HCT116 (cell line): ENCODE measurements at regions not wholly inside any gene's neighbourhood (a gene's known extent, or its start where the extent isn't known, plus 50 kb on each side); places are given as distances from the start of the nearest gene placed in this dataset.

ENCODE experiments used
- ATAC-seq: fragments of 200-7000 bp; cut with Tn5 transposase; 2 replicates; pipeline ENCODE4 v1.9.1; 2020; ENCODE audit warnings: mild to moderate bottlenecking, moderate library complexity
- BruUV-seq: library from RNA; stranded (reverse); fragments of 400-500 nt; replicated peaks from 2 replicates; lab custom pipeline; 2021; lab: Mats Ljungman, UMichigan
- CTCF ChIA-PET: fragments of 300-600 bp; sonication (Branson Sonifier 250); formaldehyde crosslinking; loops from one replicate; lab custom pipeline; 2021; ENCODE audit warnings: antibody characterized with exemption; lab: Charles Lee
- POLR2A ChIA-PET: fragments of 300-600, 350-600 bp; sonication (Branson Sonifier 250); formaldehyde crosslinking; loops from one replicate; lab custom pipeline; 2021; ENCODE audit warnings: antibody characterized with exemption; lab: Charles Lee
- RAD21 ChIA-PET, 2 experiments: fragments of 300-600 bp; sonication (Branson Sonifier 250); formaldehyde crosslinking; loops; one replicate each; lab custom pipeline; 2023; ENCODE audit warnings: low total read pairs in 2 of 2; ENCODE audit not compliant: uncharacterized antibody in 2 of 2, unreplicated experiment in 2 of 2, low non-redundant PET in 1 of 2; lab: Charles Lee
- DNase-seq: peaks from one replicate; pipeline ENCODE4 v3.0.0-alpha.2; 2010; ENCODE audit warnings: low read depth, low spot score
- H2AFZ ChIP-seq: fragments of 200-600 bp; shearing (Covaris generic), sonication (generic); 2 replicates; pipeline ENCODE4 v1.6.1; 2017; ENCODE audit warnings: low read depth, mixed run types, mixed read lengths, antibody characterized with exemption, low read length; ENCODE audit not compliant: poor library complexity, severe bottlenecking
- H3K27ac ChIP-seq: 2 replicates; pipeline ENCODE4 v1.5.1; 2012; ENCODE audit warnings: low read depth, low read length
- H3K27me3 ChIP-seq: fragments of 200-600 bp; sonication (generic); 2 replicates; pipeline ENCODE4 v1.6.1; 2016; ENCODE audit warnings: mixed run types, low read length, mixed read lengths; ENCODE audit not compliant: insufficient read depth
- H3K36me3 ChIP-seq, 2 experiments: fragments of 200-500 bp in 1 of 2; fragments of 200-600 bp in 1 of 2; sonication (Bioruptor generic) in 1 of 2; sonication (generic) in 1 of 2; 2 replicates each; pipeline versions ENCODE4 v1.5.1 to v1.6.1; 2014 to 2016; ENCODE audit warnings: low read length in 2 of 2, inconsistent platforms in 1 of 2, mixed read lengths in 1 of 2, mixed run types in 1 of 2; ENCODE audit not compliant: insufficient read depth in 2 of 2, control insufficient read depth in 1 of 2
- H3K4me1 ChIP-seq, 2 experiments: fragments of 200-600 bp in 1 of 2; sonication (generic) in 1 of 2; 2 replicates each; pipeline versions ENCODE4 v1.5.1 to v1.6.1; 2012 to 2017; ENCODE audit warnings: low read length in 2 of 2, inconsistent platforms in 1 of 2, mild to moderate bottlenecking in 1 of 2, mixed read lengths in 1 of 2, mixed run types in 1 of 2, moderate library complexity in 1 of 2; ENCODE audit not compliant: insufficient read depth in 2 of 2, control insufficient read depth in 1 of 2
- H3K4me2 ChIP-seq: fragments of 200-600 bp; sonication (generic); 2 replicates; pipeline ENCODE4 v1.6.1; 2017; ENCODE audit warnings: mixed run types, low read length, mixed read lengths
- H3K4me3 ChIP-seq, 2 experiments: fragments of 200-600 bp in 1 of 2; sonication (generic) in 1 of 2; replicated peaks in 1 of 2; 2 replicates each; pipeline ENCODE4 v1.5.1; 2011 to 2016; ENCODE audit warnings: low read length in 2 of 2, control low read depth in 1 of 2, low read depth in 1 of 2, mild to moderate bottlenecking in 1 of 2, mixed read lengths in 1 of 2, mixed run types in 1 of 2
- H3K79me2 ChIP-seq: fragments of 200-600 bp; sonication (generic); 2 replicates; pipeline ENCODE4 v1.6.1; 2017; ENCODE audit warnings: mild to moderate bottlenecking, mixed run types, low read length, moderate library complexity, mixed read lengths; ENCODE audit not compliant: insufficient read depth
- H3K9ac ChIP-seq: fragments of 200-600 bp; sonication (generic); 2 replicates; pipeline ENCODE4 v1.6.1; 2016; ENCODE audit warnings: low read length, mixed read lengths
- H3K9me2 ChIP-seq: fragments of 200-600 bp; sonication (generic), shearing (Covaris generic); 2 replicates; pipeline ENCODE4 v1.6.1; 2017; ENCODE audit warnings: mixed run types, mild to moderate bottlenecking, moderate library complexity; ENCODE audit not compliant: insufficient read depth
- H3K9me3 ChIP-seq, 2 experiments: fragments of 200-500 bp in 1 of 2; fragments of 200-600 bp in 1 of 2; sonication (Bioruptor generic) in 1 of 2; sonication (generic) in 1 of 2; 2 replicates each; pipeline ENCODE4 v1.6.1; 2014 to 2017; ENCODE audit warnings: low read length in 2 of 2, mixed read lengths in 2 of 2, inconsistent platforms in 1 of 2, low read depth in 1 of 2, mild to moderate bottlenecking in 1 of 2, mixed run types in 1 of 2, moderate library complexity in 1 of 2; ENCODE audit not compliant: control insufficient read depth in 1 of 2, insufficient read depth in 1 of 2
- H4K20me1 ChIP-seq: fragments of 200-600 bp; sonication (generic), shearing (Covaris generic); 2 replicates; pipeline ENCODE4 v1.6.1; 2017; ENCODE audit warnings: mixed run types, mild to moderate bottlenecking, moderate library complexity; ENCODE audit not compliant: insufficient read depth
- CBX3 ChIP-seq: IDR thresholded peaks from 2 replicates; pipeline ENCODE4 v1.6.1; 2012; ENCODE audit warnings: low read depth
- CEBPB ChIP-seq: IDR thresholded peaks from 2 replicates; pipeline ENCODE4 v1.6.1; 2012; ENCODE audit warnings: low read depth
- ELF1 ChIP-seq: IDR thresholded peaks from 2 replicates; pipeline ENCODE4 v1.6.1; 2012; ENCODE audit warnings: low read depth, borderline replicate concordance
- EZH2phosphoT487 ChIP-seq: fragments of 200-600 bp; IDR thresholded peaks from 2 replicates; pipeline ENCODE4 v1.6.1; 2018; ENCODE audit warnings: antibody characterized with exemption, borderline replicate concordance
- RAD21 ChIP-seq: IDR thresholded peaks from 2 replicates; pipeline ENCODE4 v1.6.1; 2012; ENCODE audit warnings: low read depth, mild to moderate bottlenecking
- SIN3A ChIP-seq: IDR thresholded peaks from 2 replicates; pipeline ENCODE4 v1.6.1; 2012; ENCODE audit warnings: low read depth
- SP1 ChIP-seq: IDR thresholded peaks from 2 replicates; pipeline ENCODE4 v1.6.1; 2012; ENCODE audit warnings: low read depth
- SRF ChIP-seq: IDR thresholded peaks from 2 replicates; pipeline ENCODE4 v1.6.1; 2012; ENCODE audit warnings: low read depth
- TCF7L2 ChIP-seq: IDR thresholded peaks from 2 replicates; pipeline ENCODE4 v1.7.0; 2011; ENCODE audit warnings: borderline replicate concordance, inconsistent platforms; ENCODE audit not compliant: insufficient read depth, insufficient read length; ENCODE audit errors: extremely low read depth
- YY1 ChIP-seq: IDR thresholded peaks from 2 replicates; pipeline ENCODE4 v1.6.1; 2011; ENCODE audit warnings: low read length, low read depth, moderate library complexity, mild to moderate bottlenecking; ENCODE audit not compliant: insufficient replicate concordance; ENCODE audit errors: extremely low read depth
- ZNF274 ChIP-seq: fragments of 200-500 bp; sonication (Bioruptor generic); IDR thresholded peaks from 2 replicates; pipeline ENCODE4 v1.6.1; 2014; ENCODE audit warnings: mild to moderate bottlenecking, low read depth, low read length, inconsistent platforms
- intact Hi-C: fragments of 100-400 bp; cut with micrococcal nuclease; formaldehyde crosslinking; loops from 2 replicates; pipeline ENCODE4 v1.10.0; 2022
- TF ChIP-seq, protein P1 (sequence below), 3 experiments: fragments of 200-600 bp in 1 of 3; sonication (generic) in 1 of 3; IDR thresholded peaks in 2 of 3; conservative IDR thresholded peaks in 1 of 3; 2 replicates each; pipeline ENCODE4 v1.5.1; 2012 to 2017; ENCODE audit warnings: low read depth in 2 of 3, low read length in 2 of 3, antibody characterized with exemption in 1 of 3, borderline replicate concordance in 1 of 3, control low read depth in 1 of 3, mild to moderate bottlenecking in 1 of 3, mixed read lengths in 1 of 3, mixed run types in 1 of 3, moderate library complexity in 1 of 3; ENCODE audit not compliant: insufficient read depth in 1 of 3

DNA sequence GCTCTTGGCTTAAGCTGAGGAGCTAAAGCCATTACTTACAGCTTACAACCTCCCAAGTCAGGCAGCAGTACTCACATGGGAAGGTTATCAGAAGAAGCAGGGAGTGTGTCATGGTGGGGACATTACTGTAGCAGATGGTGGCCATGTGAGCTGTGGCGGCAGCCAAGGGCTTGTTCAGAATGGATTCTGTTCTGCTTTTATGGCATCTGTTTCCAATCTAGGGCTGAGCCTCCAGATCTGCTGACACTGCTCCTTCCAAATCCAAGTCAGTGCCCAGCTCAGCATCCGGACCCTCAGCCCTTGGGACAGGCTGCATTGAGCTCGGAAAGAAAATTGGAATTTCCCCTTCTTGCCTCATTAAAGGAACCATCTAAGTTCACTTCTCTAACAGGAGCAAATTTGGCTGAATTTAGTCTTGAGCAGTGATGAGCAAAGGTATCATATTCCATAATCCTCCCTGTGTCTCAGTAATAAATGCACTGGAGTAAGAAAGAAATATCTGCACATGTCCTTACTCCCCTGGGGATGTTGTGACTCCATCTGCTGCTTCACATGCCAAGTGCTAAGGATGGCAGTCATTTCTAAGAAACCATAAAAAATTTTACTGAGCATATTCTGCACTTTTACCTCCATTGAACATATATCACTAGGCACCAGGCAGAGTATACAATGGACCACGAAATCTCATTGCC, 73.9 kb downstream of the KCTD12 start:
- Histone ChIP-seq H3K4me3 (no peak overlapping the region), H3K9ac (no peak overlapping the region), H3K27ac (no peak overlapping the region), H3K9me3 (no peaks in the 10 kb centered on the region; a peak in 1 of 4 replicates), H3K79me2 (no peaks in the 10 kb centered on the region), H3K4me1 (no peaks in the 10 kb centered on the region), H3K27me3 (peaks cover 14% of the 10 kb centered on the region; the same call in 1 of the 2 replicates), H3K9me2 (no peaks in the 10 kb centered on the region), H4K20me1 (no peaks in the 10 kb centered on the region), H3K4me2 (no peak overlapping the region), H2AFZ (no peak overlapping the region), H3K36me3 (no peaks in the 10 kb centered on the region)
- CTCF ChIA-PET: no interaction called here
- RAD21 ChIA-PET: no interaction called here
- ATAC-seq (no peak), DNase-seq (no peak)
- no TSS peak for BruUV-seq
- intact Hi-C loops: no loop called here
- POLR2A ChIA-PET: no interaction called here
- TF ChIP-seq SRF (no peak), CEBPB (no peak), ZNF274 (no peak), TCF7L2 (no peak), ELF1 (no peak), YY1 (no peak), SIN3A (no peak), RAD21 (no peak), EZH2phosphoT487 (no peak), CBX3 (no peak), SP1 (no peak)
- TF ChIP-seq, protein P1, sequence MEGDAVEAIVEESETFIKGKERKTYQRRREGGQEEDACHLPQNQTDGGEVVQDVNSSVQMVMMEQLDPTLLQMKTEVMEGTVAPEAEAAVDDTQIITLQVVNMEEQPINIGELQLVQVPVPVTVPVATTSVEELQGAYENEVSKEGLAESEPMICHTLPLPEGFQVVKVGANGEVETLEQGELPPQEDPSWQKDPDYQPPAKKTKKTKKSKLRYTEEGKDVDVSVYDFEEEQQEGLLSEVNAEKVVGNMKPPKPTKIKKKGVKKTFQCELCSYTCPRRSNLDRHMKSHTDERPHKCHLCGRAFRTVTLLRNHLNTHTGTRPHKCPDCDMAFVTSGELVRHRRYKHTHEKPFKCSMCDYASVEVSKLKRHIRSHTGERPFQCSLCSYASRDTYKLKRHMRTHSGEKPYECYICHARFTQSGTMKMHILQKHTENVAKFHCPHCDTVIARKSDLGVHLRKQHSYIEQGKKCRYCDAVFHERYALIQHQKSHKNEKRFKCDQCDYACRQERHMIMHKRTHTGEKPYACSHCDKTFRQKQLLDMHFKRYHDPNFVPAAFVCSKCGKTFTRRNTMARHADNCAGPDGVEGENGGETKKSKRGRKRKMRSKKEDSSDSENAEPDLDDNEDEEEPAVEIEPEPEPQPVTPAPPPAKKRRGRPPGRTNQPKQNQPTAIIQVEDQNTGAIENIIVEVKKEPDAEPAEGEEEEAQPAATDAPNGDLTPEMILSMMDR (IDR thresholded peaks at IDR 0.05 in 2 of 3, conservative IDR thresholded peaks at IDR 0.05 in 1 of 3; ENCODE audit: borderline replicate concordance in 1 of 3, insufficient read depth in 1 of 3, low read depth in 2 of 3, low read length in 2 of 3): no peak
